HG03457 (cell line): ENCODE measurements at regions not wholly inside any gene's neighbourhood (a gene's known extent, or its start where the extent isn't known, plus 50 kb on each side); places are given as distances from the start of the nearest gene placed in this dataset.
"Not testable (repeated sequence)": the region's sequence is repeated elsewhere in the genome, so short reads cannot be mapped to it uniquely, and the experiment has no call there.

ENCODE experiments used
- ATAC-seq: cut with Tn5 transposase; IDR thresholded peaks from one replicate; pipeline ENCODE4 v1.9.1; 2021; ENCODE audit warnings: moderate number of reproducible peaks; ENCODE audit not compliant: unreplicated experiment

- ATAC-seq = no peak
Observed at GRCh38 chr6:112575309-112575834, 228.2 kb downstream of the RFPL4B start.

GRCh38 chr6:112576423-112576822, 229.3 kb downstream of the RFPL4B start:
- no peak for ATAC-seq

- ATAC-seq = no peak
Observed at GRCh38 chr6:112579601-112580000, 232.5 kb downstream of the RFPL4B start.

DNA sequence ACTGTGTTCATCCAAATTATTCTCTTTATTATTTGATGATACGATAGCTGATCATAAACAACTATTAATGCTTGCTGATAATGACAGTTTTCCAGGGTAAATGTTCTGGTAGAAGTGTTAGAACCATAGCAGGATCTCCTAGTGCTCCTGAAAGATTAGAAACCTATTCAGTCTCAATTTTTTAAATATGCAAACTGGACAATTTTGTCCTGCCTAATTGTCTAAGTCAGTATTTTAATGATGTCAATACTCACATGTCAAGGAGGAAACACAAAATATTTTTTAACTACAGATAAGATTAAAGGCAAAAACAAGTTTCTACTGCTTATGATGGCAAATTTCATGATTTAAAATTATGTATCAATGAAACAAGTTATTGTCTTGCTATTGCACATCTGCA, 233.9 kb downstream of the RFPL4B start:
- ATAC-seq = no peak

DNA sequence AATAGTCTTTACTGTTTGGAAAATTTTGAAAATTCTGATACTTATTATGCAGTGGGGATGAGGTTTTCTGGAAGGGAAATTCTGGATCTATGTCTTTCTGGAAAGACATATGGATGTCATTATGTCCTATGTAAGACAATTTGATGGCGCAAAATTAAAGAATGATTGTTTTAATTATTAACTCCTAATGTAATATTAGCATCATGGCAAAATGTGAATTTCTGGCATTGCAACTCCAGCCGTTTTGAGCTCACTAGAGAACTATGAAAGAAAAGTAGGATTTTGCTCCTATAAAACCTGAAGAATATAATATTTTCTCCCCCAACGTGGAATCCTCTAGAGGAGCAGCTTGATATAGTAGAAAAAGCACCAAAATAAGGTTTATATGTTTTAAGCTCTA, 243.2 kb downstream of the RFPL4B start:
- no peak for ATAC-seq

DNA sequence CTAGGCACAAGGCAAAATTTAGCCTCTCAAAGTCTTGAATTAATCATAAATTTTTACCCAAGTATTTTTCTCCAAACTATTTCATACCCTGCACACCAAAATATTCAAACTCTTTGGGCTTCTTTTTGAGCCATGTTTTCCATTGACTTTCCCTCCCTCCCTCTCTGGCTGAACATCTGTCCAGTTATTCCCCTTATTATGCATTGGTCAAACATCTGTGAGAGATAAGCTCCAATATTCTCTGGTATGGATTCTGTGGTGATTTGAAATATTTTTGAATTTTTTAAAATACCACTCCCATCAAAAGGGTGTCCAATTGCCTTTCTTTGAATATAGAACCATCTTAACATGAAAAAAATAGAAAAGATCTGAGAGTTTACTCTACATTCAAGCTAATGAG, 244.2 kb downstream of the RFPL4B start:
- no peak for ATAC-seq

DNA sequence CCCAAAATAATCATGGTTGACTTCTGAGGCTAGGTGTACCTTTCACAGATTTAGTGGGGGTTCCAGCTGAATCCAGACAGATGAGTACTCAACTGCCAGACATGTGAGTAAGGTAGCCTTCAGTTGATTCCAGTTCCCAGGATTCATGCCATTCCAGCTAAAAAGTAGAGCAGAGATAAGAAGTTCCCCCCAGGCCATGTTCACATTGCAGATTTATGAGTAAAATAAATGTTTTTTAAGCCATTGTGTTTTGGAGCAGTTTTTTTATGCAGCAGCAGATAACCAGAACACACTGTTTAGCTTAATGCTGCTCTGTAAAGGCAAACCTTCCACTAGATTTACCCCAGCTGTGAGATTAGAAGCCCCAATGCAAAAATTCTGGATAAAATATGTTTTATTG, 245.0 kb downstream of the RFPL4B start:
- ATAC-seq = no peak

DNA sequence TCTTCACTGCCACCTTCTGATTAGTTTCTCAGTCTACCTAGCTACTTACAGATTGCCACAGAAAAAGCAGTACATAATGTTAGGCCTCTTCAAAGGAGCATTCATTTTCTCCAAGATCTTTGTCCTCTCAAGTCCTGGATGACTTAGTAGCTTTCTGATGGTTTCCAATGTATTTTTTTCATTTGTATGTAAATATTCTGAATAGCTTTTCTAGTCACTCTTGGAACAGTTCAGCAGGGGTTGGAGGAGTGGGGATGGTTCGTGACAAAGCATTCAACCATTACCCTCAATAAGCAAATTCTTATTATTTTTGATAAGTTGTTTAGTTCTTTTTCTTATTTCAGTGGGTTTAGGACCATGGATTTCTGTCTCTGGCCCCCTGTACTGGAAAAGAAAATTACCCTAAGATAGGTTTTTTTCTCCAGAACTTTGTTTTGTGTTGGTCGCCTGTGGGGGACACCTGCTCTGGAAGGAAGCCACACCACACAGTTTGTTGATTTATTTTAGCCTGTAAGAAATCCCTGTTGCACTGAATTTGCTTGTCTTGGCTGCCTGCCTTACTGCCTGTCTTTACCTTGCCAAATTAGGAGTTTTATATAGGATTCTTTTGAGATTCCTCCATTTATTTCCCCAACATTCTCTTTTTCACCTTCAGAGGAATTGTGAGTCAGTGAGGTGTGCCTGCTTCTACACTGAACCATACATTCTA, 247.9 kb downstream of the RFPL4B start:
- ATAC-seq = no peak

DNA sequence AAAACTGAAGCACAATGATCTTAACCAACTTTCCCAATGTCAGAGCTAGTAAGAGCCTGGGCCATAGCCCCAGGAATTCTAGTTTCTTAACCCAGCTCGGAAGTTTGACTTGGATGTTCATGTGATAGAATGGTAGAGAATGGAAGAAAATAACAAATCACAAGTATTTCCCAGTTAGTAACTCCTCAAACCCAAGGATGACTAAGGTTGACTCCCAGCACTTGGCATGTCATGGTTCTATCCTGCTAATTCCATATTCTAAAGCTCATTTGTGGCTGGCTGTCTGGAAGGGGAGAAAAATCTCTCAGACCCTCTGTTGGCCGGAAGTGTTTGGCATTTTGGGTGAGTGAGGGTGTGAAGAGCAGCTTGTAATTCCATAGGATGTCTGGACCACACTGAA, 248.7 kb downstream of the RFPL4B start:
- ATAC-seq = no peak

GRCh38 chr6:112597176-112597575, 250.0 kb downstream of the RFPL4B start:
- ATAC-seq = no peak

DNA sequence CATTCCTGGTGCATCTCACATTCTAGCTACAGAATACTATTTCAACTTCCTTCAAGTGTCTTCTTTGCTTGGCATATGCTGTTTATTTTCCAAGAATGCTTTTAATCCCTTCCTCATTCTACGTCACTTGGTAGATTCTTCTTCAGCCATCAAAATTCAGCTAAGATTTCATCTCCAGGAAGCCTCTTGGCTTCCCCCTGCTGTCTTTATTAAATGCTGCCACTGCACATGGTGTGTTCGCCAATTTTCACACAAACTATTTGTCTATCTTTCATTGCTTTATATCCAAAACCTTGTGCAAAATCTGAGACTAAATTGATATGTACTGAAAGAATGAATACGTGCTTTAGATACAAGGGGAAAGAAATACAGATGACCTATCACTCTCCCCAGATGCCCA, 253.0 kb downstream of the RFPL4B start:
- ATAC-seq = no peak

- no peak for ATAC-seq
Observed at GRCh38 chr6:112603726-112604125, 256.6 kb downstream of the RFPL4B start.

- ATAC-seq = no peak
Observed at GRCh38 chr6:112606656-112607435, 259.7 kb downstream of the RFPL4B start.

GRCh38 chr6:112608925-112609324, 261.8 kb downstream of the RFPL4B start:
- ATAC-seq = not testable (repeated sequence)

DNA sequence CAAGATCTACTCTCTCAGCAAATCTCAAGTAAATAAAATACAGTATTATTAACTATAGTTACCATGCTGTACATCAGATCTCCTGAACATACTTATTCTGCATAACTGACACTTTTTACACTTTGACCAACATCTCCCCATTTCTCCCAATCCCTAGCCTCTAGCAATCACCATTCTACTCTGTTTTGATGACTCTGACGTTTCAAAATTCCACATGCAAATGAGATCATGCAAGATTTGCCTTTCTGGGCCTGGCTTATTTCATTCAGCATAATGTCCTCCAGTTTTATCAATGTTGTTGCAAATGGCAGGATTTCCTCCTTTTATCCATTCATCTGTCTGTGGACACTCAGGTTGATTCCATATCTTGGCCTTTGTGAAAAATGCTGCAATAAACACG, 266.3 kb downstream of the RFPL4B start:
- ATAC-seq = no peak

DNA sequence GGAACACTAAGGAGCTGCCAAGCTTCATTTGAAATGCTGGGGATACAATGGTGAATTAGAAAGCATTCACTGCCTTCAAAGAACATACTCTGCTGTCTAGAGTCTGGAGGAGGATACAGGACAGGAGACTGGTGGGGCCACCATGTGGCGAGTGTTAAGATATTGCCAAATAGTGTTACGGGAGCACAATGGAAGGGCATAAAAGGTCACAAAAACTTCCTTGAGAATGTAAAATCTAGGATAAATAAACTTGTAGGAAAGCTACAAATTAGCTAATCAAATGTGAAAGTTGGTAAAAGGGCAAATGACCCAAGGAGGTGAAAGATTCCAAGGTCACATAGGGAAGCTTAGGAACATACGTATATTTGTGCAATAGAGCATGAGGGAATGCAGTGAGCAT, 271.7 kb downstream of the RFPL4B start:
- ATAC-seq = no peak

- no peak for ATAC-seq
Observed at GRCh38 chr6:112620812-112621569, 273.9 kb downstream of the RFPL4B start.

GRCh38 chr6:112622036-112622435, 274.9 kb downstream of the RFPL4B start:
- no peak for ATAC-seq

GRCh38 chr6:112626468-112627082, 279.4 kb downstream of the RFPL4B start:
- ATAC-seq = no peak

DNA sequence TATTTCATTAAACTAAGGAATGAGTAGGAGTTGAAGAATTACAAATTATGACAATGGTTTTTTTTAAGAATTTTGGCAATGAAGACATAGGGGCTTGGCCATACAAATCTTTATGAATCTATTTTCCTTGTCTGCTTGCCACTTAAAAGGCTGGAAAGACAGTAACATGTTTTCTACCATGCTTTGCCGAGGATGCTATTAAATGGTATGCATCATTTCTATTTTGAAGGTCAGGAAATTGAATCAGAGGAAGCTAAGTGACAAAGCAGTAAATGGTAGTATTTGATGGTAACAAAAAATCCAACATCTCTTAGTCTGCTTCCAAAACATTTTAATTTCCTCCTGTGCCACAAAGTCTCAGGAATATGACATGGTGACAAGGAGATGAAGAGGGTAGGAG, 287.2 kb downstream of the RFPL4B start:
- ATAC-seq = no peak

DNA sequence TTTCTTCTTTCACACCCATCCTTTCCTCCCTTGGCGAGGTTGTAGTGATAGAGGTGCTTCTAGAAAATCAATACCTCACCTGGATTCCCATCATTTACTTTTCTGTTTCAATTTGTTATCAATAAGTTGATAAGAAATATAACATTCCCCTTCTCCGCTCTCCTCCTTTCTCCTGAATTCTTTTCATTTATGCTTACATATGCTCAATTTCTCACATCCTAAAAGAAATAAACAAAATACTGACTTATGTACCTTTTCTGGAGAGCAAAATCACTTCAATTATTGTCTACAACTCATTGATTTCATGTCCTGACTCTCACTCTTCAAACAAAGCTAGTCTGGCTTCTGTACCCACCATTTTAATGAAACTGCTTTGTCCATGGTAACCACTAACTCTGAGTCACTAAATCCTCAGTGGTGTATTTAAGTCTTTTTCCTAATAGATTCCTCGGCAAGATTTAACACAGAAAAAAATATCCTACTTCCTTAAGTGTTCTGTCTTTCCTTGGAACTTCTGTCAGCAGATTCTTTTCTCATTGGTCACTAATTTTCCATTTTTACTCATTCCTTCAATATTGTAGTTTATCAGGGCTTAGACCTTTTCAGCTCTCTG, 289.6 kb downstream of the RFPL4B start:
- ATAC-seq = no peak
